SH-SY5Y (cell line): ENCODE measurements at regions not wholly inside any gene's neighbourhood (a gene's known extent, or its start where the extent isn't known, plus 50 kb on each side); places are given as distances from the start of the nearest gene placed in this dataset.

Experiments used
- GATA2 ChIP-seq: IDR thresholded peaks from 2 replicates; pipeline ENCODE4 v1.6.1; 2011; ENCODE audit warnings: mild to moderate bottlenecking, low read depth, low read length
- GATA3 ChIP-seq: IDR thresholded peaks from 2 replicates; pipeline ENCODE4 v1.6.1; 2011; ENCODE audit warnings: low read depth, mild to moderate bottlenecking, low read length, moderate library complexity

GRCh38 chr2:212770240-212770639 lies 231.6 kb upstream of the ERBB4 start:
- TF ChIP-seq GATA3 (no peak), GATA2 (no peak)

GRCh38 chr2:212766921-212767320 lies 228.3 kb upstream of the ERBB4 start:
- TF ChIP-seq GATA3 (no peak), GATA2 (no peak)

DNA sequence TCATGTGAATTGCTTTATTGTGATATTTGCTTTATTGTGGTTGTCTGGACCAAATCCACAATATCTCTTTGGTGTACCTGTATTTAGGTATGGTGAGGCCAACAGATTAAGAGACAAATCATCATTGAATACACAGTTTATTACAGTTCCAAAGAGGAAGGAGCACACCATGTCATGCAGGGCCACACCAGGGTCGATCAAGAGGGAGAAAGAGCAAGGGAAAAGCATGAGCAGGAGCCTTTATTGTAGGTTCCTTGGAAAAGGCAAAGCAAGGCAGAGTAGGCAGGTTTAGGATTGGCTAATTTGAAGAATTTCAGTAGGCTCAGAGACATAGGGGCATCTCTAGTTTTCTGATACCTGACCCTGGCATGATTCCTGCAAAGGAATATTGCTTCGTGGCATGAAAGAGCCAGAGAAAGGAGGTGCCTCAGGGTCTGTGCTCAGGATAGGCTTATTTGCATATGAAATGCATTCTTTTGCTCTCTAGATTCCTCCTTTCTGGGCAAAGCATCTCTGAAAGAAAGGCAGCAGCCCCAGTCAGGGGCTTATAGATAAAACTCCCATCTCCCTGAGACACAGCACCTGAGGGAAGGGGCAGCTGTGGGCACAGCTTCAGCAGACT lies 214.2 kb upstream of the ERBB4 start:
- no peak for TF ChIP-seq GATA3
- TF ChIP-seq GATA2: no peak

DNA sequence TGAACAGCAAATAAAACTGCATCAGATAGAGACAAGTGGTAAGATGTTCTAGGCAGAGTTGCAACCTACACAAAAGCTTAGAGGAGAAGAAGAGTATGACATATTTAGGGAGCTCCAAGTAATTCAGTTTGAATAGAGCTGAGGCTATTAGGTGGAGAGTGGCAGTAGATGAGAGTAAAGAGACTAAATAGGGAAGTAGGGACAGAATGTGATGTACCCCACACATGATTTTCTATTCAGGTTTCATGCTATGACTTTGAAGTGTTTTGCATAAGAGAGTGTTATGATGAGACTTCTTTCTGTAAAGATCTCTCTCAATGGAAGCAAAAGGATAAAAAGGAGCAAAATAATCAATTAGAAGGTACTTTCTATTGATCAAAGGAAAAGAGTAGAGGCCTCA lies 206.8 kb upstream of the ERBB4 start:
- TF ChIP-seq GATA3: no peak
- no peak for TF ChIP-seq GATA2

- TF ChIP-seq GATA3 (no peak), GATA2 (no peak)
Observed at GRCh38 chr2:212737392-212738172, 199.0 kb upstream of the ERBB4 start.

DNA sequence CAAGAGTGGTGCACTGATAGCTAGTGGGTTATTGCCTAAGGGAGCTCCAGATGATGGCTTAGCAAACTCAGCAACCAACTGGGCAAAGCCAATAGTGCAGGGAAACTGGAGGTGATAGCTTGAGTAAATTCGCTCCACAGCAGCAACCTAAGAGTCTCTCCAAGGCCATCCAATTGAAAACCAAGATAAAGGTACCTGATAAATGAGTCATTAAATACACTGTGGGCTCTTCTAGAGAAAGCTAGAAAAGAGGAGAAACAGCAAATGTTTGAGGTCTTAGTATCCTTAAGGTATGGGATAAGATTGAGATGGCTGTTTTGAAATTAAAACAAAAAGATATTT lies 197.8 kb upstream of the ERBB4 start:
- TF ChIP-seq GATA3 (no peak), GATA2 (no peak)

GRCh38 chr2:212733273-212733672 lies 194.7 kb upstream of the ERBB4 start:
- TF ChIP-seq GATA2 (no peak), GATA3 (no peak)

GRCh38 chr2:212732860-212733259 lies 194.3 kb upstream of the ERBB4 start:
- no peak for TF ChIP-seq GATA2
- no peak for TF ChIP-seq GATA3

GRCh38 chr2:212730994-212731393 lies 192.4 kb upstream of the ERBB4 start:
- TF ChIP-seq GATA2: no peak
- no peak for TF ChIP-seq GATA3

- TF ChIP-seq GATA3 (no peak), GATA2 (no peak)
Observed at GRCh38 chr2:212728717-212729116, 190.1 kb upstream of the ERBB4 start.

DNA sequence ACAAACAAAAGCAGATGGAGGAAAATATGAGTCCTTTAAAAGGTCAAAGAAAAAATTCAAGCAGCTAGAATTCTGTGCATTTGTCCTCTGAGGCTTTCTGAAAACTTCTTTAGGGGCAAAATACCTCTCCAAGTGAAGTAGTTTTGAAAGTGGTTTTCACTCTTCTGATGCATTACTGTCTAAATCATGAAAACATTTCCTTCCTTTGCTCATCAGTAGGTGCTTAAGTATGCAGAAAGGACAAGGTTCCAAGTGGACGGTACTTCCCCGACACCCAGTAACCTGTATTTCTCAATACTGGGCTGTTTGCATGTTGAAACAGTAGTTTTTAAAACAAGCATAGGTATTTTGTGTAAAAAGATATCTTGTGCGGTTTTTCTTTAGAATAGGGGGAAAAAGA lies 189.1 kb upstream of the ERBB4 start:
- TF ChIP-seq GATA2: no peak
- TF ChIP-seq GATA3: no peak

- TF ChIP-seq GATA3 (no peak), GATA2 (no peak)
Observed at GRCh38 chr2:212726403-212726802, 187.8 kb upstream of the ERBB4 start.

DNA sequence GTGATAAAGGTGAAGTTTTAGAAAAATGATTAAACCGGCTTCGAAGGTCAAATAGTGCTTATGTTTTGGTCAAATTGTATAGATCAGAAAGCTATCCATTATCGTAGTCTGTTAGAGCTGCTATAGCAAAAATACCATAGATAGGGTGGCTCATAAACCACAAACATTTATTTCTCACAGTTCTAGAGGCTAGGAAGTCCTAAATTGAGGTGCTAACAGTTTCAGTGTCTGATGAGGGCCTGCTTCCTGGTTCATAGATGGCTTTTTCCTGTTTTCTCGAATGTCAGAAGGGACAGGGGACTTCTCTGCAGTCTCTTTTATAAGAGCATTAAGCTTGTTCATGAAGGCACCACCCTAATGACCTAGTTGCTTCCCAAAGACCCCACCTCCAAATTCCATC lies 186.6 kb upstream of the ERBB4 start:
- TF ChIP-seq GATA2 (no peak), GATA3 (no peak)

DNA sequence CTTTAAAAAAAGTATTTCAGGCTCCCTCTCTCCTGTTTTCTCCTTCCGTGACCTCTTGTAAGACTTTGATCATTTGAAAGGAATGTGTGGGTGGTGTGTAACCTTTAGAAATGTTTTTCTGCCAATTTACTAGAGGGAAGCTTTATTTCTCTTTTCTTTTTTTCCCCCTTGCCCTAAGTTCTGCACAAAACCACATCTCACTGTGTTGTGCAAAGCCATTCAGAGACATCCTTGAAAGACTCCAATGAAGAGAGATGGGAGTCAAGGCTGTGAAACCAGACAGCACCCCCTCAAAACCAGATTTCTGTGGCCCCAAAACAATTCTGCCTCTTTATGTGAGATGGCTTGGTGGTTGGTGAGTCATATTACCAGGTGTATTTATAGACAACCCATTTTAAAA lies 184.6 kb upstream of the ERBB4 start:
- no peak for TF ChIP-seq GATA2
- no peak for TF ChIP-seq GATA3

- TF ChIP-seq GATA3 (no peak), GATA2 (no peak)
Observed at GRCh38 chr2:212722046-212722445, 183.4 kb upstream of the ERBB4 start.
